ENCODE measurements at regions not wholly inside any gene's neighbourhood (a gene's known extent, or its start where the extent isn't known, plus 50 kb on each side); places are given as distances from the start of the nearest gene placed in this dataset.

- no peak for TF ChIP-seq PATZ1 (CRISPR knock-in tag; IDR thresholded peaks at IDR 0.05)
- TF ChIP-seq ZKSCAN8 (CRISPR knock-in tag; IDR thresholded peaks at IDR 0.05; ENCODE audit: borderline replicate concordance) = no peak
- no peak for TF ChIP-seq ZGPAT (CRISPR knock-in tag; IDR thresholded peaks at IDR 0.05)
- no peak for TF ChIP-seq TEAD2 (CRISPR knock-in tag; IDR thresholded peaks at IDR 0.05)
- TF ChIP-seq ZFX (CRISPR knock-in tag; IDR thresholded peaks at IDR 0.05; ENCODE audit: low read depth) = no peak
- TF ChIP-seq KDM5A (IDR thresholded peaks at IDR 0.05; ENCODE audit: borderline replicate concordance, low read length) = no peak
- TF ChIP-seq EP300 (IDR thresholded peaks at IDR 0.05; ENCODE audit: low read depth in 2 of 2, low read length in 2 of 2) = no peak
- no peak for TF ChIP-seq EP300 (CRISPR knock-in tag; IDR thresholded peaks at IDR 0.05; ENCODE audit: borderline replicate concordance)
- no peak for TF ChIP-seq CTCF (CRISPR knock-in tag; IDR thresholded peaks at IDR 0.05)
- no peak for TF ChIP-seq SALL2 (CRISPR knock-in tag; IDR thresholded peaks at IDR 0.05)
- no peak for TF ChIP-seq CBFB (CRISPR knock-in tag; IDR thresholded peaks at IDR 0.05)
- TF ChIP-seq NR3C1 (CRISPR knock-in tag; IDR thresholded peaks at IDR 0.05) = no peak
- TF ChIP-seq MED1 (CRISPR knock-in tag; IDR thresholded peaks at IDR 0.05) = no peak
- TF ChIP-seq TAF1 (CRISPR knock-in tag; IDR thresholded peaks at IDR 0.05) = no peak
- no peak for TF ChIP-seq ATF3 (CRISPR knock-in tag; IDR thresholded peaks at IDR 0.05)
These were observed 1354.9 kb upstream of the TMEFF2 start for GRCh38 chr2:193549661-193550060.
